BLaER1 treated with 17β-estradiol and CSF1 and Interleukin-3, amounts not matched to agents 10 nM and 100 nM (cell line): ENCODE measurements at regions not wholly inside any gene's neighbourhood (a gene's known extent, or its start where the extent isn't known, plus 50 kb on each side); places are given as distances from the start of the nearest gene placed in this dataset.

Experiments
- H3K27ac ChIP-seq, 11 experiments: shearing (Covaris generic); formaldehyde crosslinking; 2 replicates each; pipeline ENCODE4 v1.8.1; 2022
- H3K27me3 ChIP-seq, 11 experiments: shearing (Covaris generic); formaldehyde crosslinking; 2 replicates each; pipeline ENCODE4 v1.8.1; 2022
- H3K36me3 ChIP-seq, 11 experiments: shearing (Covaris generic); formaldehyde crosslinking; 2 replicates each; pipeline ENCODE4 v1.8.1; 2022
- H3K4me1 ChIP-seq, 10 experiments: shearing (Covaris generic); formaldehyde crosslinking; 2 replicates each; pipeline ENCODE4 v1.8.1; 2022
- H3K4me2 ChIP-seq, 11 experiments: shearing (Covaris generic); formaldehyde crosslinking; 2 replicates each; pipeline ENCODE4 v1.8.1; 2022
- H3K4me3 ChIP-seq, 10 experiments: shearing (Covaris generic); formaldehyde crosslinking; 2 replicates each; pipeline ENCODE4 v1.8.1; 2022
- H3K9ac ChIP-seq, 11 experiments: shearing (Covaris generic); formaldehyde crosslinking; 2 replicates each; pipeline ENCODE4 v1.8.1; 2022
- H3K9me3 ChIP-seq, 11 experiments: shearing (Covaris generic); formaldehyde crosslinking; replicated peaks in 1 of 11; 2 replicates each; pipeline ENCODE4 v1.8.1; 2022
- H4K20me1 ChIP-seq, 11 experiments: shearing (Covaris generic); formaldehyde crosslinking; 2 replicates each; pipeline ENCODE4 v1.8.1; 2022
- Cebpa-rat ChIP-seq, 11 experiments: shearing (Covaris generic); IDR thresholded peaks; 2 replicates each; pipeline ENCODE4 v1.8.1; 2022

DNA sequence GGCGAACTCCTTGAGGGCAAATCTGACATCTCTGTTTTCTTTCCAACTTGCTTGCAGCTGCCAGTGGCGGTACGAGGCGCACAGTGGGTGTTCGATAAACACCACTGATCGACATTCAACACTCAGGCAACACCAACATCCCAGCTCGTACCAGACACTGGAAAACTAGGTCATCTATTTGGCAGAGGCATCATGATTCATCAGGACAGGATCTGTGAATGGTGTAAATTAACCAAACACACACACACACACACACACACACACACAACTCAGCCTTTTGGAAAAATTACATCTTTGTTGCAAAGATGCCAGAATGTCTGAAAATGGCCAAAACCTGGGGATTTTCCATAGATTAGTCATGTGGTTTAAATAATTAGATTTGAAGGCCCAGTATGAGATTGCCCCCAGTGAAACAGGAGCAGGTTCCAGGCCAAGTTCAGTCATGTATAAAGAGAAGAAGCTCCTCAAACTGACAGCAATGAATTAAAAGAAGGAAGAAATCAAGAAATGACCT, 150.5 kb upstream of the NCKAP5 start:
- Histone ChIP-seq H3K4me3 (no peak overlapping the region), H4K20me1 (no peaks in the 10 kb centered on the region), H3K36me3 (no peaks in the 10 kb centered on the region), H3K4me1 (no peaks in the 10 kb centered on the region), H3K4me2 (no peak overlapping the region), H3K27ac (no peak overlapping the region), H3K9ac (no peak overlapping the region), H3K27me3 (no peaks in the 10 kb centered on the region), H3K9me3 (no peaks in the 10 kb centered on the region)
- TF ChIP-seq Cebpa-rat (IDR thresholded peaks at IDR 0.05), result no peak

DNA sequence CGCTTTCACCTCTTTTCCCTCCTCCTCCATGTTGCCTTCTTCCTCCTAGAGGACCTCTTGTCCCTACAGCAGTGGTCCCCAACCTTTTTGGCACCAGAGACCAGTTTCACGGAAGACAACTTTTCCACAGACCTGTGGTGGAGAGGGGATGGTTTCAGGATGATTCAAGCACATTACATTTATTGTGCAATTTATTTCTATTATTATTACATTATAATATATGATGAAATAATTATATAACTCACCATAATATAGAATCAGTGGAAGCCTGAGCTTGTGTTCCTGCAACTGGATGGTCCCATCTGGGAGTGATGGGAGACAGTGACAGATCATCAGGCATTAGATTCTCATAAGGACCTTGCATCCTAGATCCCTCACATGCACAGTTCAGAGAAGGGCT, 152.2 kb upstream of the NCKAP5 start:
- Histone ChIP-seq H3K4me3 (no peak overlapping the region), H3K27me3 (no peaks in the 10 kb centered on the region), H3K36me3 (no peaks in the 10 kb centered on the region), H4K20me1 (no peaks in the 10 kb centered on the region), H3K27ac (no peak overlapping the region), H3K4me2 (no peak overlapping the region), H3K4me1 (no peaks in the 10 kb centered on the region), H3K9me3 (no peaks in the 10 kb centered on the region), H3K9ac (no peak overlapping the region)
- peak in 4 of 11 experiments; percentile 20 to 77 (median 46); a peak in 3 of 22 replicates for TF ChIP-seq Cebpa-rat (IDR thresholded peaks at IDR 0.05)

DNA sequence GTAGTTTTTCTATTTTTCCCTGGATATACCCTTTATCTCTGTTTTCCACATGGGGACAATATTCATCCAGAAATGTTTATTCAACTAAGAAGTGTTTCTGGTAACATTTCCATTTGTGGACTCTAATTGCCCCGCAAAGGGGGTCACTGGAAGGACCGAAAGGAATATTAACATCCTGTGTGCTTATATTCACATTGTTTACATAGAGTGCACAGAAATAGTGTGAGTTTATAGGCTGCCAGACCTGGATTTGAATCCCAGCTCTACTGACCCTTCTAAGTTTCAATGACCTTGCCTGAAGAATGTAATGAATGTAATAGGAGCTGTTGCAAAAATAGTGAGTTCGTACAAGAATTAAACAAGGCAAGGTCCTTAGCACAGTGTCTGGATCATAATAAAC, 152.9 kb upstream of the NCKAP5 start:
- no peak for TF ChIP-seq Cebpa-rat (IDR thresholded peaks at IDR 0.05)
- no peaks in the 10 kb centered on the region for H3K4me1 ChIP-seq

DNA sequence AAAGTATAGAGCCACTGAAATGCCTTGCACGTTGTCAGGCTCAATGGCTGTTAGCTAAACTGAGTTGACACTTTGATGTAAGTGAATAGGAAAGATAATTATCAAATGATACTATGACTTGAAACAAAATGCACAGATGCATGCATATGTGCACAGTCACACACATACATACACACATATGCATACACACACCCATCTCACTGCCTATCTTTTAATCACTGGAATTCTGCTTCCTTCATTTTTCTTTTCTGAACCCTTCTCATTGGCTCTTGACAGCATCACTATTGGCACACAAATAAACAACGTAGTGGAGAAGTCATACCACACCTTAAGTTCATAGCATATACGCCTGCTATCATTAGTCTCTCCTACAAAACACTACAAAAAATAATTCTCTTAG, 154.9 kb upstream of the NCKAP5 start:
- H3K4me2 ChIP-seq, result no peak overlapping the region
- H3K9me3 ChIP-seq, result no peaks in the 10 kb centered on the region
- peaks cover 0 to 4% (median 0%) of the 10 kb centered on the region in 10 experiments; a peak in 1 of 20 replicates for H3K4me1 ChIP-seq
- no peak overlapping the region for H3K9ac ChIP-seq
- H4K20me1 ChIP-seq, result no peaks in the 10 kb centered on the region
- H3K27ac ChIP-seq, result no peak overlapping the region
- H3K36me3 ChIP-seq, result no peaks in the 10 kb centered on the region
- no peak overlapping the region for H3K4me3 ChIP-seq
- no peaks in the 10 kb centered on the region for H3K27me3 ChIP-seq
- no peak for TF ChIP-seq Cebpa-rat (IDR thresholded peaks at IDR 0.05)

More for the DNA sequence above, 152.9 kb upstream of the NCKAP5 start:
- no peaks in the 10 kb centered on the region for H3K36me3 ChIP-seq
- H3K27me3 ChIP-seq, result no peaks in the 10 kb centered on the region
- H3K27ac ChIP-seq, result no peak overlapping the region
- H3K9me3 ChIP-seq, result no peaks in the 10 kb centered on the region
- H4K20me1 ChIP-seq, result no peaks in the 10 kb centered on the region
- H3K9ac ChIP-seq, result no peak overlapping the region
- H3K4me2 ChIP-seq, result no peak overlapping the region
- H3K4me3 ChIP-seq, result no peak overlapping the region

DNA sequence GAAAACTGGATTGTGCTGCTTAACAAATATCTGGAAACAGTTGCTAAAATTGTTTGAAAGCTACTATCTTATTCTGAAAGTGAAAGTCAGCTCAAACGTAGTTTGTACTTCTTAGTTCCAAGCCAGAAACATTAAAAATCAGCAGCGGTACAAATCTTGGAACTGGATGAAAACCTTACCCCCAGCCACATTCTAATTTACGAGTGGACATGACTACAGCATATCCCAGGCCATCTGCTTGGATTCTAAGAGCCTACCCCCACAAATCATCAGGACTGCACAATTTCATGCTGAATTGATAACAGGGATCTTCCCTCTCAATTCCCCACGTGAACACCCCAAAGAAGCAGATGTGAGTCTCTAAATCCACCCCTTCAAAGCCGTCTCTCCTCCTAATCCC, 158.7 kb upstream of the NCKAP5 start:
- Histone ChIP-seq H3K4me3 (no peak overlapping the region), H3K4me2 (peak overlapping the region in 5 of 11 experiments; percentile 9 to 40 (median 26); a peak in 5 of 22 replicates)

DNA sequence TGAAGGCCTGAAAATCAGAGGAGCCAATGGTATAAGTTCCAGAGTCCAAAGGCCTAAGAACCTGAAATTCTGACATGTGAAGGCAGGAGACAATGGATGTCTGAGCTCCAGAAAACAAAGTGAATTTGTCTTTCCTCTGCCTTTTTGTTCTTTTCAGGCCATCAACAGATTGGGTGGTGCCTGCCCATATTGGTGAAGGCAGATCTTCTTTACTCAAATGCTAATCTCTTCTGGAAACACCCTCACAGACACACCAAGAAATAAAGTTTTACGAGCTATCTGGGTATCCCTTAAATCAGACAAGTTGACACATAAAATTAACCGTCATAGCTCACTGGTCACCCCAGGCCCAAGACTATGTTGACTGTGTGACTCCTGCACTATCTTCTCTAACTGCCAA, 163.8 kb upstream of the NCKAP5 start:
- Histone ChIP-seq H3K9me3 (peaks cover 0 to 8% (median 6%) of the 10 kb centered on the region in 11 experiments; a peak in 9 of 22 replicates), H3K4me1 (peaks cover 3 to 10% (median 8%) of the 10 kb centered on the region in 10 experiments; a peak in 18 of 20 replicates), H4K20me1 (no peaks in the 10 kb centered on the region), H3K36me3 (no peaks in the 10 kb centered on the region), H3K4me2 (no peak overlapping the region), H3K4me3 (no peak overlapping the region), H3K27me3 (no peaks in the 10 kb centered on the region), H3K9ac (no peak overlapping the region), H3K27ac (no peak overlapping the region)
- no peak for TF ChIP-seq Cebpa-rat (IDR thresholded peaks at IDR 0.05)

More for the DNA sequence above, 158.7 kb upstream of the NCKAP5 start:
- Histone ChIP-seq H3K27me3 (no peaks in the 10 kb centered on the region), H4K20me1 (no peaks in the 10 kb centered on the region), H3K9me3 (no peaks in the 10 kb centered on the region), H3K27ac (no peak overlapping the region), H3K9ac (no peak overlapping the region), H3K4me1 (peaks cover 0 to 4% (median 0%) of the 10 kb centered on the region in 10 experiments; a peak in 1 of 20 replicates), H3K36me3 (no peaks in the 10 kb centered on the region)
- TF ChIP-seq Cebpa-rat (IDR thresholded peaks at IDR 0.05), result no peak

DNA sequence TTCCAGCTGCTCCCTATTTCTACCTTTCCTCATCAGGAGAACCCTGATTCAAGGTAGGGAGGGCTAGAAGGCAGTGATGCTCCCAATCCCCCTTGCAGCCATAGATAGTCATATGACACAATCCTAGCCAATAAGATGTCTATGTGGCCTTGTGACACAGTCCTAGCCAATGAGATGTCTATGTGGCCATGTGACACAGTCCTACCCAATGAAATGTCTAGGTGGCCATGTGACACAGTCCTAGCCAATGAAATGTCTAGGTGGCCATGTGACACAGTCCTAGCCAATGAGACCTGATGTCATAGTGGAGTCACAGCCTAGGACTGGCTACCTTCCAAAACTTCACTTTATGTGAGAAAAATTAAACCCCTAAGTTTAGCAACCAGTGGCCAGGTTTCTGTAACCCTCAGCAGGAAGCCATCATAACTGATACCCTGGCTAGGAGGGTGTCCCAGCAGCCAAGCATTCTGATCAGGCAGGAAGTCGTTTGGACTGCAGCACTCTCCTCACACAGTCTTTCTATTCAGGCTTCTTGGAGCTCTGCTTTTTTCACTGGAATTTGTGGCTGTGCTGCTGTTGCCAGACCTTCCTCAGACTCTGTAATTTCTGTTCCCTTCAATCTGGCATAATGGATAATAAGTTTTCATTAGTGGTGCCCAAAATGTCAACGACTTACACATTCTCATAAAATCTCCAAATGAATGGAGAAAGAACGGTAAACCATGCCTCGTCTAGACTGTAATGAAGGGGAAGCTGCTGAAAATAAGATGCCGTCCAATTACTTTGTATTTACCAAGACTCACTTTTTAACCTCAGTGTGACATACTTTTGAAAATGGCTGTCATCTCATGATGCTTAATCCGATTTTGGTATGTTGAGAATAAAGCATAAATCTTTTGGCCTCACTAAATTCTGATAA, 165.0 kb upstream of the NCKAP5 start:
- Histone ChIP-seq H3K4me3 (no peak overlapping the region), H3K9me3 (peaks cover 0 to 8% (median 6%) of the 10 kb centered on the region in 11 experiments; a peak in 9 of 22 replicates), H3K9ac (no peak overlapping the region), H3K4me2 (no peak overlapping the region), H3K4me1 (peaks cover 9 to 22% (median 18%) of the 10 kb centered on the region in 10 experiments; a peak in 18 of 20 replicates), H4K20me1 (no peaks in the 10 kb centered on the region), H3K27ac (no peak overlapping the region), H3K36me3 (no peaks in the 10 kb centered on the region), H3K27me3 (no peaks in the 10 kb centered on the region)
- no peak for TF ChIP-seq Cebpa-rat (IDR thresholded peaks at IDR 0.05)

DNA sequence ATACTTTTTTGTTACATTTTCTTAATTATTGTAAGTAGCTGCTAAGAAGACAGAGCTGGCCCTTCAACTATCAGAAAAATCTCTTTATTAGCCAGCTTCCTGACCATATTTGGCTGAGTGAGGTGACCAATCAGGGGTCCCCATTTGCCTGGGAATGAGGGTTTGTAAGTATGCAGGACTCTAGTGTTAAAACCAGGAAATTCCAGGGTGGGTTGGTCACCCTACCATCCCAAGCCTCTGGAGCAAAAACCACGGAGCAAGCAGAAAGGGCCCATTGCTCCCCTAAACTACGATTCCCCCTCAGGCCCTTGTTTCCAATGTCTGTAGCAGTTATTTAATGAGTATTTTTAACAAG, 165.6 kb upstream of the NCKAP5 start:
- no peak overlapping the region for H3K4me2 ChIP-seq
- H4K20me1 ChIP-seq, result no peaks in the 10 kb centered on the region
- H3K4me1 ChIP-seq, result peaks cover 9 to 28% (median 21%) of the 10 kb centered on the region in 10 experiments; a peak in 18 of 20 replicates
- no peaks in the 10 kb centered on the region for H3K36me3 ChIP-seq
- peaks cover 0 to 8% (median 6%) of the 10 kb centered on the region in 11 experiments; a peak in 9 of 22 replicates for H3K9me3 ChIP-seq
- H3K27me3 ChIP-seq, result no peaks in the 10 kb centered on the region
- no peak overlapping the region for H3K9ac ChIP-seq
- no peak overlapping the region for H3K27ac ChIP-seq
- H3K4me3 ChIP-seq, result no peak overlapping the region
- TF ChIP-seq Cebpa-rat (IDR thresholded peaks at IDR 0.05), result no peak

DNA sequence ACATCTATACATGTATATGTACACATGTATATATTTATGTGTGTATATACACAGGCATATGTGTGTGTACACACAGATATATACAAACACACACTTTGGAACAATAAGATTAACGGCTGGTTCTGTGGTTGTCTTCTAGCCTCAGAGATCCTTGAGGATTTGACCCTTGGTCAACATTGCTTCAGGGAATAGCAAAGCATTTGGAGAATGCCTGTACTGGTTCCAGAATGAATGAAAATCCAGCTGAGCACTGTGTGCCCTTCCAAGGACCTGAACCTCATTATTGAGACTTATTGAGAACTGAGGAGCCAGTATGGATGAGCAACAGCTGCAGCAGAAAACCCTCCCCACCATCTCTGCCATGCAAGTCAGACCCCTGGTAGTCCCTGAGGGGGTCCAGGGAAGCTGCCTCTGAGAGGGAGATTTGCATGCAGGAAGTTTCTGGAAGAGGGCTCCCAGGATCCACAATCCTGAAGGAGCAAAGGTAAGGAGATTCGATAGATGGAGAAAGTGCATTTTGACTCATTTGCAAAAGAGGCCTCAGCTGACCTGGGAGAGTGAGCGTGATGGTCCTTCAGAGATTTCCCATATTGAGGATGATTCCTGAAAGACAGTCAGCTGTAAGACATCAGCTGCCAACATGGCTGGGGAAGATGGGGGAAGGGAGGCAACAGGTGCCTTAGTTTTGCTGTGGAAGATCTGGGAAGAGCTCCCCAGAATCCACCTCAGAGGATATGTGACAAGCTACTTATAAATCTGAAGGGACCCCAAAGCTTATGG, 166.6 kb upstream of the NCKAP5 start:
- Histone ChIP-seq H3K27ac (no peak overlapping the region), H3K4me1 (peaks cover 9 to 31% (median 21%) of the 10 kb centered on the region in 10 experiments; a peak in 18 of 20 replicates), H3K9ac (no peak overlapping the region)

More for the DNA sequence above, 166.6 kb upstream of the NCKAP5 start:
- H3K36me3 ChIP-seq, result no peaks in the 10 kb centered on the region
- H4K20me1 ChIP-seq, result no peaks in the 10 kb centered on the region; a peak in 1 of 22 replicates
- no peaks in the 10 kb centered on the region for H3K27me3 ChIP-seq
- peaks cover 0 to 8% (median 6%) of the 10 kb centered on the region in 11 experiments; a peak in 9 of 22 replicates for H3K9me3 ChIP-seq
- no peak overlapping the region for H3K4me3 ChIP-seq
- no peak overlapping the region for H3K4me2 ChIP-seq
- TF ChIP-seq Cebpa-rat (IDR thresholded peaks at IDR 0.05), result no peak
